ENCODE measurements at regions not wholly inside any gene's neighbourhood (a gene's known extent, or its start where the extent isn't known, plus 50 kb on each side); places are given as distances from the start of the nearest gene placed in this dataset.

DNA sequence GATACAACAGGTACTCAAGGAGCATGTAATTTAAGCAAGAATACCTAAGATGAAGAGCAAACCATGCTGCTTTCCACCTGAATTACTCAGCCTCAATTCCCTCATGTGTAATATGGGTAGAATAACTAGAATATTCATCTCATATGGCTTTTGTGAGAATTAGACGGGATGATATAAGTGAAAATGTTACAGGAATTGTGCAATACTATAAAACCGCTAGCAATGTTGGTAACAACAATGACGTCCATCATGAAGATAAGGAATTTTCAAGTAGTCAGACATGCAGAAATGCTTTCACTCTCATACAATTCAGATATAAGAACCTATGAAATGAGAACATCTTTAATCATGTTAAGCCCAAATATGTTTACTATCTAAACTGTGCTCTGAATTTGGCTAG is 2106.6 kb upstream of the CELF4 start (continued):
- TF ChIP-seq SUPT20H (IDR thresholded peaks at IDR 0.05; ENCODE audit: borderline replicate concordance, control insufficient read depth, low read depth, low read length) = no peak
- TF ChIP-seq, protein P1, sequence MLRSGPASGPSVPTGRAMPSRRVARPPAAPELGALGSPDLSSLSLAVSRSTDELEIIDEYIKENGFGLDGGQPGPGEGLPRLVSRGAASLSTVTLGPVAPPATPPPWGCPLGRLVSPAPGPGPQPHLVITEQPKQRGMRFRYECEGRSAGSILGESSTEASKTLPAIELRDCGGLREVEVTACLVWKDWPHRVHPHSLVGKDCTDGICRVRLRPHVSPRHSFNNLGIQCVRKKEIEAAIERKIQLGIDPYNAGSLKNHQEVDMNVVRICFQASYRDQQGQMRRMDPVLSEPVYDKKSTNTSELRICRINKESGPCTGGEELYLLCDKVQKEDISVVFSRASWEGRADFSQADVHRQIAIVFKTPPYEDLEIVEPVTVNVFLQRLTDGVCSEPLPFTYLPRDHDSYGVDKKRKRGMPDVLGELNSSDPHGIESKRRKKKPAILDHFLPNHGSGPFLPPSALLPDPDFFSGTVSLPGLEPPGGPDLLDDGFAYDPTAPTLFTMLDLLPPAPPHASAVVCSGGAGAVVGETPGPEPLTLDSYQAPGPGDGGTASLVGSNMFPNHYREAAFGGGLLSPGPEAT (IDR thresholded peaks at IDR 0.05; ENCODE audit: low read depth) = no peak

DNA sequence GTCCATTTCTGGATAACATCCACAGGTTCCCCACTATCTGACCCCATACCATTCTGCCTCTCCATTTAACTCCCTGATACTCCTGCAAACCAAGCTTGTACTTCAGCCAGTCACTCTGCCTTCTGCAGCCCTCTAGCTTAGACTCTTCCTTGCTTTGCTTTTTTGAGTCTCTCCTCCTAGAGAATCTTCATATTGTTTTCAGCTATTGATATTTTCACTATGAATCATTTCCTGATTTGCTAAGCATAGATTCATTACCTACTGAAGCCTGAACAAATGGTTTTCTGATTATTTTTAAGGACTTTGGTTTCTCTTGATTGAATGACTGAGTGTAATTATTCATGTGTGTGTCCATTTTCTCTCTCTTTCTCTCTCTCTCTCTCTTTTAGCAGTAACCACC is 2102.3 kb upstream of the CELF4 start:
- no TSS peak for BruUV-seq (replicated peaks)
- POLR2A ChIA-PET = no interaction called here
- intact Hi-C loops (cut with micrococcal nuclease; ENCODE audit: unreplicated experiment) (no loop called here), in situ Hi-C loops (cut with MboI) (no loop called here)
- no peaks in the 10 kb centered on the region for H3K36me3 ChIP-seq (ENCODE audit: control insufficient read depth in 2 of 2, insufficient read depth in 2 of 2, low read length in 1 of 2)
- no peaks in the 10 kb centered on the region for H3K27me3 ChIP-seq (replicated peaks in 1 of 2; ENCODE audit: control insufficient read depth in 2 of 2, insufficient read depth in 2 of 2, low read length in 1 of 2)
- SMC1A ChIA-PET (ENCODE audit: uncharacterized antibody, unreplicated experiment) = no interaction called here
- no peaks in the 10 kb centered on the region for H3K9me3 ChIP-seq (replicated peaks; ENCODE audit: control insufficient read depth, insufficient read depth, low read length)
- FAIRE-seq (no peak), ATAC-seq (no peak), DNase-seq (ENCODE audit: low read depth, low spot score) (no peak)
- H3K9ac ChIP-seq (ENCODE audit: control insufficient read depth, insufficient read depth, low read length) = no peak overlapping the region
- no peak overlapping the region for H3K4me3 ChIP-seq
- RAD21 ChIA-PET (ENCODE audit: unreplicated experiment) = no interaction called here
- CTCF ChIA-PET = no interaction called here
- no peaks in the 10 kb centered on the region for H3K79me2 ChIP-seq (ENCODE audit: control insufficient read depth, insufficient read depth, low read length)
- H2AFZ ChIP-seq (ENCODE audit: control insufficient read depth, low read depth, low read length) = no peak overlapping the region
- H3K4me1 ChIP-seq (ENCODE audit: control insufficient read depth, insufficient read depth, low read length) = no peaks in the 10 kb centered on the region
- no peak overlapping the region for H3K4me2 ChIP-seq (ENCODE audit: control insufficient read depth, insufficient read depth)
- no peak overlapping the region for H3K27ac ChIP-seq (ENCODE audit: control insufficient read depth, insufficient read depth)
- no peak for TF ChIP-seq HDAC6 (IDR thresholded peaks at IDR 0.05; ENCODE audit: unreplicated experiment)
- no peaks in the 10 kb centered on the region for H4K20me1 ChIP-seq (ENCODE audit: control insufficient read depth, insufficient read depth)

DNA sequence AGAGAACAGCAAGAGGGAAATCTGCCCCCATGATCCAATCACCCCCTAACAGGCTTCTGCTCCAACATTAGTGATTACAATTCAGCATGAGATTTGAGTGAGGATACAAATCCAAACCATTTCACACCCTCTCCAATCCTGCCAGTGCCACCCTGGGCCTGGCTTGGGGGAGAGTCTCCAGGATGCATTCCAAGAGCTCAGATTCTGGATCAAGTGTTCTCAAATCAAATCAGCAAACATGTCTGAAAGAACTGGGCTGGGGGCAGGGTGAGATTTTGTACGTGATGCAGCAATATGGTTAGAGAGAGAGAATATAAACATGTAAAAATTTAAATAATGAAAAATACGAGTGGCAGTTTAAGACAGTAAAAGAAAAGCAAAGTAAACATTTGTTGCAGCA is 2100.9 kb upstream of the CELF4 start:
- ChIA-PET POLR2A (no interaction called here), RAD21 (ENCODE audit: unreplicated experiment) (no interaction called here), CTCF (no interaction called here), SMC1A (ENCODE audit: uncharacterized antibody, unreplicated experiment) (no interaction called here)
- Histone ChIP-seq H3K27ac (ENCODE audit: control insufficient read depth, insufficient read depth) (no peak overlapping the region), H3K36me3 (ENCODE audit: control insufficient read depth in 2 of 2, insufficient read depth in 2 of 2, low read length in 1 of 2) (no peaks in the 10 kb centered on the region), H4K20me1 (ENCODE audit: control insufficient read depth, insufficient read depth) (no peaks in the 10 kb centered on the region), H2AFZ (ENCODE audit: control insufficient read depth, low read depth, low read length) (no peak overlapping the region), H3K4me1 (ENCODE audit: control insufficient read depth, insufficient read depth, low read length) (no peaks in the 10 kb centered on the region), H3K4me3 (no peak overlapping the region), H3K79me2 (ENCODE audit: control insufficient read depth, insufficient read depth, low read length) (no peaks in the 10 kb centered on the region), H3K9me3 (replicated peaks; ENCODE audit: control insufficient read depth, insufficient read depth, low read length) (no peaks in the 10 kb centered on the region), H3K4me2 (ENCODE audit: control insufficient read depth, insufficient read depth) (no peak overlapping the region), H3K9ac (ENCODE audit: control insufficient read depth, insufficient read depth, low read length) (no peak overlapping the region), H3K27me3 (replicated peaks in 1 of 2; ENCODE audit: control insufficient read depth in 2 of 2, insufficient read depth in 2 of 2, low read length in 1 of 2) (no peaks in the 10 kb centered on the region)
- in situ Hi-C loops (cut with MboI) (no loop called here), intact Hi-C loops (cut with micrococcal nuclease; ENCODE audit: unreplicated experiment) (no loop called here)
- FAIRE-seq = no peak
- no peak for DNase-seq (ENCODE audit: low read depth, low spot score)
- TF ChIP-seq SIN3A (IDR thresholded peaks at IDR 0.05; ENCODE audit: low read depth, low read length) (no peak), BCL11A (IDR thresholded peaks at IDR 0.05; ENCODE audit: low read depth, low read length) (no peak), SMC3 (IDR thresholded peaks at IDR 0.05; ENCODE audit: borderline replicate concordance, low read length) (no peak), PAX5 (IDR thresholded peaks at IDR 0.05; ENCODE audit: borderline replicate concordance, low read depth, low read length) (no peak), NBN (IDR thresholded peaks at IDR 0.05) (no peak), CBX5 (IDR thresholded peaks at IDR 0.05; ENCODE audit: low read depth) (no peak), POU2F2 (IDR thresholded peaks at IDR 0.05; ENCODE audit: borderline replicate concordance, low read depth, low read length) (no peak), SREBF2 (IDR thresholded peaks at IDR 0.05; ENCODE audit: low read length) (no peak), KAT2A (conservative IDR thresholded peaks at IDR 0.05; ENCODE audit: control insufficient read depth, low read depth, low read length) (no peak), SP1 (IDR thresholded peaks at IDR 0.05; ENCODE audit: low read depth, low read length) (no peak), CHD4 (IDR thresholded peaks at IDR 0.05) (no peak), BHLHE40 (IDR thresholded peaks at IDR 0.05; ENCODE audit: borderline replicate concordance in 1 of 2, low read depth in 2 of 2, low read length in 1 of 2) (no peak), POLR2A (IDR thresholded peaks at IDR 0.05; ENCODE audit: low read depth, low read length) (no peak)
- TF ChIP-seq, protein P2, sequence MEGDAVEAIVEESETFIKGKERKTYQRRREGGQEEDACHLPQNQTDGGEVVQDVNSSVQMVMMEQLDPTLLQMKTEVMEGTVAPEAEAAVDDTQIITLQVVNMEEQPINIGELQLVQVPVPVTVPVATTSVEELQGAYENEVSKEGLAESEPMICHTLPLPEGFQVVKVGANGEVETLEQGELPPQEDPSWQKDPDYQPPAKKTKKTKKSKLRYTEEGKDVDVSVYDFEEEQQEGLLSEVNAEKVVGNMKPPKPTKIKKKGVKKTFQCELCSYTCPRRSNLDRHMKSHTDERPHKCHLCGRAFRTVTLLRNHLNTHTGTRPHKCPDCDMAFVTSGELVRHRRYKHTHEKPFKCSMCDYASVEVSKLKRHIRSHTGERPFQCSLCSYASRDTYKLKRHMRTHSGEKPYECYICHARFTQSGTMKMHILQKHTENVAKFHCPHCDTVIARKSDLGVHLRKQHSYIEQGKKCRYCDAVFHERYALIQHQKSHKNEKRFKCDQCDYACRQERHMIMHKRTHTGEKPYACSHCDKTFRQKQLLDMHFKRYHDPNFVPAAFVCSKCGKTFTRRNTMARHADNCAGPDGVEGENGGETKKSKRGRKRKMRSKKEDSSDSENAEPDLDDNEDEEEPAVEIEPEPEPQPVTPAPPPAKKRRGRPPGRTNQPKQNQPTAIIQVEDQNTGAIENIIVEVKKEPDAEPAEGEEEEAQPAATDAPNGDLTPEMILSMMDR (IDR thresholded peaks at IDR 0.05 in 2 of 3, conservative IDR thresholded peaks at IDR 0.05 in 1 of 3; ENCODE audit: control insufficient read depth in 2 of 3, extremely low read depth in 1 of 3, insufficient read depth in 1 of 3, low read depth in 3 of 3, low read length in 3 of 3) = no peak
- ATAC-seq = no peak
- BruUV-seq (replicated peaks) = no TSS peak
- WGBS (ENCODE audit: insufficient coverage, insufficient replicate concordance, low lambda C conversion rate, missing lambda C conversion rate) = 9% methylated on average over 2 of the region's 2 CpGs

Data from GM12878 (cell line).